Calu3 (cell line): ENCODE measurements at regions not wholly inside any gene's neighbourhood (a gene's known extent, or its start where the extent isn't known, plus 50 kb on each side); places are given as distances from the start of the nearest gene placed in this dataset.

Experiments
- BruUV-seq: library from RNA; stranded (reverse); fragments of 400-500 nt; replicated peaks from 2 replicates; lab custom pipeline; 2021; lab: Mats Ljungman, UMichigan
- CTCF ChIA-PET: fragments of 300-600 bp; sonication (Branson Sonifier 250); formaldehyde crosslinking; loops from one replicate; lab custom pipeline; 2022; ENCODE audit warnings: antibody characterized with exemption; lab: Charles Lee
- DNase-seq: peaks from one replicate; pipeline ENCODE4 v3.0.0; 2022
- H3K27ac Mint-ChIP-seq: one replicate; pipeline ENCODE4 v1.8.0; 2022; ENCODE audit warnings: mixed read lengths; ENCODE audit not compliant: unreplicated experiment
- H3K27me3 Mint-ChIP-seq: one replicate; pipeline ENCODE4 v1.8.0; 2022; ENCODE audit warnings: mixed read lengths; ENCODE audit not compliant: unreplicated experiment
- H3K36me3 Mint-ChIP-seq: one replicate; pipeline ENCODE4 v1.8.0; 2022; ENCODE audit warnings: mild to moderate bottlenecking, moderate library complexity, mixed read lengths; ENCODE audit not compliant: insufficient read depth, unreplicated experiment
- H3K4me1 Mint-ChIP-seq: one replicate; pipeline ENCODE4 v1.8.0; 2022; ENCODE audit warnings: mild to moderate bottlenecking, low read depth, mixed read lengths; ENCODE audit not compliant: unreplicated experiment
- H3K4me3 Mint-ChIP-seq: one replicate; pipeline ENCODE4 v1.8.0; 2022; ENCODE audit warnings: mild to moderate bottlenecking, low read depth, moderate library complexity, mixed read lengths; ENCODE audit not compliant: unreplicated experiment
- H3K9me3 Mint-ChIP-seq: one replicate; pipeline ENCODE4 v1.8.0; 2022; ENCODE audit warnings: low read depth, mixed read lengths; ENCODE audit not compliant: unreplicated experiment
- CTCF ChIP-seq: fragments of 200-600 bp; IDR thresholded peaks from one replicate; pipeline ENCODE4 v1.8.0; 2022; ENCODE audit warnings: antibody characterized with exemption; ENCODE audit not compliant: unreplicated experiment
- intact Hi-C: fragments of 100-400 bp; cut with micrococcal nuclease; formaldehyde crosslinking; loops from one replicate; pipeline ENCODE4 v1.10.0; 2022; ENCODE audit not compliant: unreplicated experiment

- no peak overlapping the region for H3K4me3 Mint-ChIP-seq
- intact Hi-C loops, result no loop called here
- CTCF ChIA-PET, result interaction anchor here (0.6 kb wide), 1 partner anchor 223 kb away, joined by 3 read pairs; no protein-coding TSS in a partner anchor
- TF ChIP-seq CTCF, result no peak
- H3K27ac Mint-ChIP-seq, result no peak overlapping the region
- H3K36me3 Mint-ChIP-seq, result no peaks in the 10 kb centered on the region
- peaks cover 16% of the 10 kb centered on the region for H3K9me3 Mint-ChIP-seq
- no peaks in the 10 kb centered on the region for H3K27me3 Mint-ChIP-seq
- no peak for DNase-seq
- peaks cover 7% of the 10 kb centered on the region for H3K4me1 Mint-ChIP-seq
- BruUV-seq, result no TSS peak
Measured at GRCh38 chr5:111914966-111915636, 158.1 kb upstream of the NREP start.

- CTCF ChIA-PET, result no interaction called here
- no peak for TF ChIP-seq CTCF
- H3K9me3 Mint-ChIP-seq, result peaks cover 1% of the 10 kb centered on the region
Measured at GRCh38 chr5:111902436-111902835, 145.4 kb upstream of the NREP start.

GRCh38 chr5:111901296-111901695 is 144.3 kb upstream of the NREP start:
- Mint-ChIP-seq H3K9me3 (peaks cover 4% of the 10 kb centered on the region), H3K36me3 (no peaks in the 10 kb centered on the region), H3K27ac (no peak overlapping the region), H3K4me3 (no peak overlapping the region), H3K4me1 (no peaks in the 10 kb centered on the region), H3K27me3 (no peaks in the 10 kb centered on the region)
- DNase-seq, result no peak
- TF ChIP-seq CTCF, result no peak
- no TSS peak for BruUV-seq
- CTCF ChIA-PET, result no interaction called here
- intact Hi-C loops, result no loop called here

More at GRCh38 chr5:111902436-111902835, 145.4 kb upstream of the NREP start:
- H3K36me3 Mint-ChIP-seq, result no peaks in the 10 kb centered on the region
- BruUV-seq, result no TSS peak
- no peak overlapping the region for H3K4me3 Mint-ChIP-seq
- H3K27ac Mint-ChIP-seq, result no peak overlapping the region
- H3K4me1 Mint-ChIP-seq, result no peaks in the 10 kb centered on the region
- no peak for DNase-seq
- intact Hi-C loops, result no loop called here
- H3K27me3 Mint-ChIP-seq, result no peaks in the 10 kb centered on the region

GRCh38 chr5:111892949-111893348 is 136.0 kb upstream of the NREP start:
- no peaks in the 10 kb centered on the region for H3K36me3 Mint-ChIP-seq
- no peak overlapping the region for H3K27ac Mint-ChIP-seq
- intact Hi-C loops, result no loop called here
- no peaks in the 10 kb centered on the region for H3K4me1 Mint-ChIP-seq
- no peak for DNase-seq
- CTCF ChIA-PET, result no interaction called here
- peaks cover 7% of the 10 kb centered on the region for H3K9me3 Mint-ChIP-seq
- no peak overlapping the region for H3K4me3 Mint-ChIP-seq
- no peak for TF ChIP-seq CTCF
- no peaks in the 10 kb centered on the region for H3K27me3 Mint-ChIP-seq
- no TSS peak for BruUV-seq
